ENCODE measurements at regions not wholly inside any gene's neighbourhood (a gene's known extent, or its start where the extent isn't known, plus 50 kb on each side); places are given as distances from the start of the nearest gene placed in this dataset.

DNA sequence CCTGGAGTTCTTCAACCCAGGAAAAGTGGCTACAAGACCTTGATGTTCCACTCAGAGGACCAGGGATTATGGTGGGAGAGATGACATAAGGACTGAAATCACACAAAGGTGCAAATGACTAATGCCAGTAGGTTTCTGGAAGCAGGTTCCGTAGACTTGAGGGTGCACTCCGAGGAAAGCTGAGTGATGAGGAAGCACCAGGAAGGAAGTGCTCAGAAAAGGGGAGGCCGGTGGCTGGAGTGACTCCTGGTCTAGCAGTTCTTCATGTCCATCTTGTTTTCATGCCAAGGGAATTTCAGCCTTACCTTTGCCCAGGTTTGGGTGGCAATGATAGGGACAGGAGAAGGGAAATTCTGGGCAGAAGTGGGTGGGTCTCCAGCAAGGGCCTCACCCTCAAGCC lies 74.5 kb downstream of the TMEM17 start:
- BruUV-seq (replicated peaks) = no TSS peak
- Histone ChIP-seq H3K9me3 (replicated peaks; ENCODE audit: control insufficient read depth, insufficient read depth, low read depth, low read length) (no peaks in the 10 kb centered on the region), H3K4me2 (ENCODE audit: insufficient read depth, low read length) (no peak overlapping the region), H2AFZ (ENCODE audit: low read depth, low read length) (no peak overlapping the region), H4K20me1 (replicated peaks; ENCODE audit: control insufficient read depth, insufficient read depth, low read length) (no peaks in the 10 kb centered on the region), H3K9me1 (ENCODE audit: control insufficient read depth, insufficient read depth, low read length) (no peaks in the 10 kb centered on the region), H3K27me3 (ENCODE audit: control insufficient read depth in 2 of 2, insufficient read depth in 2 of 2, low read length in 2 of 2) (peaks cover 0 to 12% of the 10 kb centered on the region in 2 experiments; a peak in 1 of 5 replicates), H3K27ac (ENCODE audit: extremely low read depth, low read depth, low read length) (no peak overlapping the region), H3K4me3 (no peak overlapping the region), H3K9ac (ENCODE audit: insufficient read depth in 1 of 2, low read depth in 2 of 2, low read length in 2 of 2) (no peak overlapping the region), H3K4me1 (replicated peaks in 1 of 2; ENCODE audit: control insufficient read depth in 2 of 2, insufficient read depth in 2 of 2, low read length in 2 of 2) (peaks cover 0 to 1% of the 10 kb centered on the region in 2 experiments; a peak in 1 of 5 replicates), H3K79me2 (ENCODE audit: control insufficient read depth, insufficient read depth, low read length) (no peaks in the 10 kb centered on the region), H3K36me3 (ENCODE audit: control insufficient read depth, insufficient read depth, low read length) (no peaks in the 10 kb centered on the region)
- ATAC-seq (no peak), DNase-seq (ENCODE audit: extremely low read depth in 1 of 4, low spot score in 3 of 4) (no peak), FAIRE-seq (no peak)
- ChIA-PET POLR2A (interaction anchor here (0.7 kb wide), 1 partner anchor 487 kb away, joined by 3 read pairs; no protein-coding TSS in a partner anchor), CTCF (ENCODE audit: low intra/inter-chr PET ratio) (no interaction called here)
- intact Hi-C loops (cut with micrococcal nuclease) = no loop called here
- TF ChIP-seq KLF1 (tag; IDR thresholded peaks at IDR 0.05) (no peak), ZNF174 (CRISPR knock-in tag; IDR thresholded peaks at IDR 0.05) (no peak), ZC3H8 (IDR thresholded peaks at IDR 0.05) (no peak), NFIC (IDR thresholded peaks at IDR 0.05) (no peak), PRPF4 (IDR thresholded peaks at IDR 0.05; ENCODE audit: insufficient read depth, low read depth, low read length, poor library complexity, severe bottlenecking) (no peak), KAT2B (IDR thresholded peaks at IDR 0.05; ENCODE audit: low read depth, low read length) (no peak), POLR2AphosphoS2 (IDR thresholded peaks at IDR 0.05; ENCODE audit: low read length) (no peak), ZNF140 (CRISPR knock-in tag; IDR thresholded peaks at IDR 0.05) (no peak), U2AF1 (optimal IDR thresholded peaks at IDR 0.05; ENCODE audit: low read depth, low read length) (no peak), HCFC1 (IDR thresholded peaks at IDR 0.05; ENCODE audit: low read depth, low read length) (no peak), CTBP1 (IDR thresholded peaks at IDR 0.05; ENCODE audit: borderline replicate concordance) (no peak), NR2C2 (CRISPR knock-in tag; IDR thresholded peaks at IDR 0.05) (no peak), NR2C2 (tag; IDR thresholded peaks at IDR 0.05) (no peak), POLR2A (conservative IDR thresholded peaks at IDR 0.05) (no peak)
- TF ChIP-seq, protein P1, sequence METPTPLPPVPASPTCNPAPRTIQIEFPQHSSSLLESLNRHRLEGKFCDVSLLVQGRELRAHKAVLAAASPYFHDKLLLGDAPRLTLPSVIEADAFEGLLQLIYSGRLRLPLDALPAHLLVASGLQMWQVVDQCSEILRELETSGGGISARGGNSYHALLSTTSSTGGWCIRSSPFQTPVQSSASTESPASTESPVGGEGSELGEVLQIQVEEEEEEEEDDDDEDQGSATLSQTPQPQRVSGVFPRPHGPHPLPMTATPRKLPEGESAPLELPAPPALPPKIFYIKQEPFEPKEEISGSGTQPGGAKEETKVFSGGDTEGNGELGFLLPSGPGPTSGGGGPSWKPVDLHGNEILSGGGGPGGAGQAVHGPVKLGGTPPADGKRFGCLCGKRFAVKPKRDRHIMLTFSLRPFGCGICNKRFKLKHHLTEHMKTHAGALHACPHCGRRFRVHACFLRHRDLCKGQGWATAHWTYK (CRISPR knock-in tag; IDR thresholded peaks at IDR 0.05) = no peak
- in situ Hi-C loops (cut with MboI) = no loop called here
- 29% methylated on average over 3 of the region's 3 CpGs for WGBS (ENCODE audit: insufficient coverage, low coverage, missing lambda C conversion rate)
